ENCODE measurements at regions not wholly inside any gene's neighbourhood (a gene's known extent, or its start where the extent isn't known, plus 50 kb on each side); places are given as distances from the start of the nearest gene placed in this dataset.

DNA sequence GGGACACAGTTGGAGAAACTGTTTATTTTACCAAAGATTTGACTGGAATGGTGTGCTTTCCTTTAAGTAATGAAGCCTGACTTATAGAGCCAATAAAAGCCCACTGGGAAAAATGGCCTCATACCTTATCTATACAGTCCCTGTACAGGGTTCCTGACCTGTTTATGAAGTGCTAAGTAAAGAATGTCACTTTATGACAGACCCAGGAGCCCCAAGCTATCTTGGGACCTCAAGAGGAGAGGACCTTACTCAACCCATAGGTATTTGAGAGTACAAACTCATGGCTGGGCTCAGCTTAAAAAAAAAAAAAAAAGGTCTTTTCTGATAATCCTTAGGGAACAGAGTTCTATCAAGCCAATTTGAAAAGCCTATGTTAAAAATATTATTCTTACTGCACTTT is 1389.3 kb downstream of the RAPGEF2 start (continued):
- TF ChIP-seq, protein P1, sequence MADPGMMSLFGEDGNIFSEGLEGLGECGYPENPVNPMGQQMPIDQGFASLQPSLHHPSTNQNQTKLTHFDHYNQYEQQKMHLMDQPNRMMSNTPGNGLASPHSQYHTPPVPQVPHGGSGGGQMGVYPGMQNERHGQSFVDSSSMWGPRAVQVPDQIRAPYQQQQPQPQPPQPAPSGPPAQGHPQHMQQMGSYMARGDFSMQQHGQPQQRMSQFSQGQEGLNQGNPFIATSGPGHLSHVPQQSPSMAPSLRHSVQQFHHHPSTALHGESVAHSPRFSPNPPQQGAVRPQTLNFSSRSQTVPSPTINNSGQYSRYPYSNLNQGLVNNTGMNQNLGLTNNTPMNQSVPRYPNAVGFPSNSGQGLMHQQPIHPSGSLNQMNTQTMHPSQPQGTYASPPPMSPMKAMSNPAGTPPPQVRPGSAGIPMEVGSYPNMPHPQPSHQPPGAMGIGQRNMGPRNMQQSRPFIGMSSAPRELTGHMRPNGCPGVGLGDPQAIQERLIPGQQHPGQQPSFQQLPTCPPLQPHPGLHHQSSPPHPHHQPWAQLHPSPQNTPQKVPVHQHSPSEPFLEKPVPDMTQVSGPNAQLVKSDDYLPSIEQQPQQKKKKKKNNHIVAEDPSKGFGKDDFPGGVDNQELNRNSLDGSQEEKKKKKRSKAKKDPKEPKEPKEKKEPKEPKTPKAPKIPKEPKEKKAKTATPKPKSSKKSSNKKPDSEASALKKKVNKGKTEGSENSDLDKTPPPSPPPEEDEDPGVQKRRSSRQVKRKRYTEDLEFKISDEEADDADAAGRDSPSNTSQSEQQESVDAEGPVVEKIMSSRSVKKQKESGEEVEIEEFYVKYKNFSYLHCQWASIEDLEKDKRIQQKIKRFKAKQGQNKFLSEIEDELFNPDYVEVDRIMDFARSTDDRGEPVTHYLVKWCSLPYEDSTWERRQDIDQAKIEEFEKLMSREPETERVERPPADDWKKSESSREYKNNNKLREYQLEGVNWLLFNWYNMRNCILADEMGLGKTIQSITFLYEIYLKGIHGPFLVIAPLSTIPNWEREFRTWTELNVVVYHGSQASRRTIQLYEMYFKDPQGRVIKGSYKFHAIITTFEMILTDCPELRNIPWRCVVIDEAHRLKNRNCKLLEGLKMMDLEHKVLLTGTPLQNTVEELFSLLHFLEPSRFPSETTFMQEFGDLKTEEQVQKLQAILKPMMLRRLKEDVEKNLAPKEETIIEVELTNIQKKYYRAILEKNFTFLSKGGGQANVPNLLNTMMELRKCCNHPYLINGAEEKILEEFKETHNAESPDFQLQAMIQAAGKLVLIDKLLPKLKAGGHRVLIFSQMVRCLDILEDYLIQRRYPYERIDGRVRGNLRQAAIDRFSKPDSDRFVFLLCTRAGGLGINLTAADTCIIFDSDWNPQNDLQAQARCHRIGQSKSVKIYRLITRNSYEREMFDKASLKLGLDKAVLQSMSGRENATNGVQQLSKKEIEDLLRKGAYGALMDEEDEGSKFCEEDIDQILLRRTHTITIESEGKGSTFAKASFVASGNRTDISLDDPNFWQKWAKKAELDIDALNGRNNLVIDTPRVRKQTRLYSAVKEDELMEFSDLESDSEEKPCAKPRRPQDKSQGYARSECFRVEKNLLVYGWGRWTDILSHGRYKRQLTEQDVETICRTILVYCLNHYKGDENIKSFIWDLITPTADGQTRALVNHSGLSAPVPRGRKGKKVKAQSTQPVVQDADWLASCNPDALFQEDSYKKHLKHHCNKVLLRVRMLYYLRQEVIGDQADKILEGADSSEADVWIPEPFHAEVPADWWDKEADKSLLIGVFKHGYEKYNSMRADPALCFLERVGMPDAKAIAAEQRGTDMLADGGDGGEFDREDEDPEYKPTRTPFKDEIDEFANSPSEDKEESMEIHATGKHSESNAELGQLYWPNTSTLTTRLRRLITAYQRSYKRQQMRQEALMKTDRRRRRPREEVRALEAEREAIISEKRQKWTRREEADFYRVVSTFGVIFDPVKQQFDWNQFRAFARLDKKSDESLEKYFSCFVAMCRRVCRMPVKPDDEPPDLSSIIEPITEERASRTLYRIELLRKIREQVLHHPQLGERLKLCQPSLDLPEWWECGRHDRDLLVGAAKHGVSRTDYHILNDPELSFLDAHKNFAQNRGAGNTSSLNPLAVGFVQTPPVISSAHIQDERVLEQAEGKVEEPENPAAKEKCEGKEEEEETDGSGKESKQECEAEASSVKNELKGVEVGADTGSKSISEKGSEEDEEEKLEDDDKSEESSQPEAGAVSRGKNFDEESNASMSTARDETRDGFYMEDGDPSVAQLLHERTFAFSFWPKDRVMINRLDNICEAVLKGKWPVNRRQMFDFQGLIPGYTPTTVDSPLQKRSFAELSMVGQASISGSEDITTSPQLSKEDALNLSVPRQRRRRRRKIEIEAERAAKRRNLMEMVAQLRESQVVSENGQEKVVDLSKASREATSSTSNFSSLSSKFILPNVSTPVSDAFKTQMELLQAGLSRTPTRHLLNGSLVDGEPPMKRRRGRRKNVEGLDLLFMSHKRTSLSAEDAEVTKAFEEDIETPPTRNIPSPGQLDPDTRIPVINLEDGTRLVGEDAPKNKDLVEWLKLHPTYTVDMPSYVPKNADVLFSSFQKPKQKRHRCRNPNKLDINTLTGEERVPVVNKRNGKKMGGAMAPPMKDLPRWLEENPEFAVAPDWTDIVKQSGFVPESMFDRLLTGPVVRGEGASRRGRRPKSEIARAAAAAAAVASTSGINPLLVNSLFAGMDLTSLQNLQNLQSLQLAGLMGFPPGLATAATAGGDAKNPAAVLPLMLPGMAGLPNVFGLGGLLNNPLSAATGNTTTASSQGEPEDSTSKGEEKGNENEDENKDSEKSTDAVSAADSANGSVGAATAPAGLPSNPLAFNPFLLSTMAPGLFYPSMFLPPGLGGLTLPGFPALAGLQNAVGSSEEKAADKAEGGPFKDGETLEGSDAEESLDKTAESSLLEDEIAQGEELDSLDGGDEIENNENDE (IDR thresholded peaks at IDR 0.05; ENCODE audit: insufficient replicate concordance, low read length): no peak
- no peak for TF ChIP-seq RAD21 (IDR thresholded peaks at IDR 0.05 in 1 of 2, conservative IDR thresholded peaks at IDR 0.05 in 1 of 2; ENCODE audit: low read depth in 2 of 2, low read length in 2 of 2)
- no peak for TF ChIP-seq CTBP2 (IDR thresholded peaks at IDR 0.05; ENCODE audit: borderline replicate concordance, insufficient read depth, insufficient read length, low read length)
- no peak for TF ChIP-seq CBX5 (IDR thresholded peaks at IDR 0.05; ENCODE audit: low read depth, low read length)
- TF ChIP-seq RFX5 (IDR thresholded peaks at IDR 0.05; ENCODE audit: borderline replicate concordance, low read depth, low read length): no peak

Data from H1 (cell line).